ENCODE measurements at regions not wholly inside any gene's neighbourhood (a gene's known extent, or its start where the extent isn't known, plus 50 kb on each side); places are given as distances from the start of the nearest gene placed in this dataset.

GRCh38 chr4:148827781-148828180 lies 385.6 kb upstream of the NR3C2 start:
- no peak for DNase-seq (ENCODE audit: low read depth)
- TF ChIP-seq, protein P1, sequence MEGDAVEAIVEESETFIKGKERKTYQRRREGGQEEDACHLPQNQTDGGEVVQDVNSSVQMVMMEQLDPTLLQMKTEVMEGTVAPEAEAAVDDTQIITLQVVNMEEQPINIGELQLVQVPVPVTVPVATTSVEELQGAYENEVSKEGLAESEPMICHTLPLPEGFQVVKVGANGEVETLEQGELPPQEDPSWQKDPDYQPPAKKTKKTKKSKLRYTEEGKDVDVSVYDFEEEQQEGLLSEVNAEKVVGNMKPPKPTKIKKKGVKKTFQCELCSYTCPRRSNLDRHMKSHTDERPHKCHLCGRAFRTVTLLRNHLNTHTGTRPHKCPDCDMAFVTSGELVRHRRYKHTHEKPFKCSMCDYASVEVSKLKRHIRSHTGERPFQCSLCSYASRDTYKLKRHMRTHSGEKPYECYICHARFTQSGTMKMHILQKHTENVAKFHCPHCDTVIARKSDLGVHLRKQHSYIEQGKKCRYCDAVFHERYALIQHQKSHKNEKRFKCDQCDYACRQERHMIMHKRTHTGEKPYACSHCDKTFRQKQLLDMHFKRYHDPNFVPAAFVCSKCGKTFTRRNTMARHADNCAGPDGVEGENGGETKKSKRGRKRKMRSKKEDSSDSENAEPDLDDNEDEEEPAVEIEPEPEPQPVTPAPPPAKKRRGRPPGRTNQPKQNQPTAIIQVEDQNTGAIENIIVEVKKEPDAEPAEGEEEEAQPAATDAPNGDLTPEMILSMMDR (IDR thresholded peaks at IDR 0.05; ENCODE audit: insufficient read depth, low read length) = no peak
- no peak overlapping the region for H3K4me3 ChIP-seq (ENCODE audit: low read depth, low read length)

GRCh38 chr4:148823419-148823769 lies 381.2 kb upstream of the NR3C2 start:
- DNase-seq (ENCODE audit: low read depth) = no peak
- no peak overlapping the region for H3K4me3 ChIP-seq (ENCODE audit: low read depth, low read length)
- TF ChIP-seq, protein P1 (IDR thresholded peaks at IDR 0.05; ENCODE audit: insufficient read depth, low read length) = no peak

DNA sequence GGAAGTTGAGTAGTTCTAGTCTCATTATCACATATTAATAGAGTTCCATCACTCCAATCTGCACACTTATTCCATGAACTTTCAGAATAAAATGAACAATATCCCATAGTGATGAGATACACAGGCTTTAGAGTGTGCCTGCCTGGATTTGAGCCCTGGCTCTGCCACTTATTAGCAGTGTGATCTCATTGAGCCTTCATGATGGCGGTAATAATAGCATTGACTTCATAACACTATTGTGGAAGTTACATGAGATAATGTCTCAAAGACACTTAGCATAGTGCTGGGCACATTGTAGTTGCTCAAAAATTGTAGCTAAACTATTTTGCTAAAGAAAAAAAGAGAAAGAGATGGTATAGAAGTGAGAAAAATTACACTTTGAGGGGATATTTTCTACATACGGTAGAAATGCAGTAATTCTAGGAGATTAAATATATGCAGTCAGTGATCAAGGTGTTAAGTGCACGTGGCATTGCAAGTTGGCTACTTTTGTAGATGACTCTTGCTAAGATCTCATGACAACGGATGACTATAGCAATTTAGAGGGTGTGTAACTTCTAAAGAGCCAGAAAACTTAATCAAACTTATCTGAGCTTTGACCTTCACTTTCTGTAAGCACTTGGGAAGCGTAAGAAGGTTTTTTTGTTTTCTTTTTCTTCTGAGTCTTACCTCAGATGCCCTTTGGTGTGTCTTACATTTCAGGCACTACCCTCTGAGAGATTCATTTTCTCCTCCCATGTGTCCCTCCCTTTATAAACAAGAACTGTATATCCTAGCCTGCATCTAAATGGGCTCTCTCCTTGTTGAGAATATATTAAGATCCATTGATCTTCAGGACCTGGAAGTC lies 380.6 kb upstream of the NR3C2 start:
- H3K4me3 ChIP-seq (ENCODE audit: low read depth, low read length) = no peak overlapping the region
- TF ChIP-seq, protein P1 (IDR thresholded peaks at IDR 0.05; ENCODE audit: insufficient read depth, low read length) = no peak
- DNase-seq (ENCODE audit: low read depth) = no peak

- TF ChIP-seq, protein P1 (IDR thresholded peaks at IDR 0.05; ENCODE audit: insufficient read depth, low read length) = no peak
- DNase-seq (ENCODE audit: low read depth) = no peak
- no peak overlapping the region for H3K4me3 ChIP-seq (ENCODE audit: low read depth, low read length)
Observed at GRCh38 chr4:148814030-148814429, 371.8 kb upstream of the NR3C2 start.

GRCh38 chr4:148813289-148813688 lies 371.1 kb upstream of the NR3C2 start:
- H3K4me3 ChIP-seq (ENCODE audit: low read depth, low read length) = no peak overlapping the region
- no peak for DNase-seq (ENCODE audit: low read depth)

GRCh38 chr4:148812101-148812500 lies 369.9 kb upstream of the NR3C2 start:
- DNase-seq (ENCODE audit: low read depth) = no peak
- no peak overlapping the region for H3K4me3 ChIP-seq (ENCODE audit: low read depth, low read length)
- TF ChIP-seq, protein P1 (IDR thresholded peaks at IDR 0.05; ENCODE audit: insufficient read depth, low read length) = no peak

More at GRCh38 chr4:148813289-148813688, 371.1 kb upstream of the NR3C2 start:
- TF ChIP-seq, protein P1 (IDR thresholded peaks at IDR 0.05; ENCODE audit: insufficient read depth, low read length) = no peak

All from fibroblast of the aortic adventitia (primary cell).